NT2/D1 (cell line): ENCODE measurements at regions not wholly inside any gene's neighbourhood (a gene's known extent, or its start where the extent isn't known, plus 50 kb on each side); places are given as distances from the start of the nearest gene placed in this dataset.

Source experiments
- SUZ12 ChIP-seq: IDR thresholded peaks from 2 replicates; pipeline ENCODE4 v1.6.1; 2011; ENCODE audit not compliant: insufficient read length, insufficient read depth; ENCODE audit errors: extremely low read depth
- YY1 ChIP-seq: IDR thresholded peaks from 2 replicates; pipeline ENCODE4 v1.6.1; 2011; ENCODE audit not compliant: insufficient read length, insufficient read depth

DNA sequence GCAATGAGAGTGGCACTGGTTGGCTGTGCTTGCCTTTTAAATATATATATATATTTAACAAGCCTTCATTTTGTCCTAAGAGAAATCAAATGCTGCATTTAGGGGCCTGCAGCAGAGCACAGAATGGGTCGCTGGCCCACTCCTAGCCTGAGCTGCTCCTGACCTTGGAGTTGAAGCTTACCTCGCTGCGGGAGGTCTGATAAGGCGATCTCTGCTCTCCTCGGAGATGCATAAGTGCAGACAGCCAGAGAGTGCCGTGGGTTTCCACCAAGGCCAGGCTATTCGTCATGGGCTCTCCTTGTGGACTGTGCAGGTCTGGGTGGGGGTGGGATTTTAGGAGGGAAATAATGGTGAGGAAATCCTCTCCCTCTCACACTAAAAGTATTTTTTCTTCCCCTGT is 99.5 kb upstream of the IKZF1 start:
- TF ChIP-seq SUZ12 (no peak), YY1 (no peak)
